H1 (cell line): ENCODE measurements at regions not wholly inside any gene's neighbourhood (a gene's known extent, or its start where the extent isn't known, plus 50 kb on each side); places are given as distances from the start of the nearest gene placed in this dataset.

Experiments used
- BACH1 ChIP-seq: IDR thresholded peaks from 2 replicates; pipeline ENCODE4 v1.6.1; 2012; ENCODE audit warnings: low read length, improper control_type of control experiment
- HDAC2 ChIP-seq, 2 experiments: fragments of 300-600 bp in 1 of 2; sonication (generic) in 1 of 2; IDR thresholded peaks; 2 replicates each; pipeline ENCODE4 v1.6.1; 2011 to 2012; ENCODE audit warnings: low read depth in 2 of 2, low read length in 2 of 2, mild to moderate bottlenecking in 2 of 2, moderate library complexity in 2 of 2, borderline replicate concordance in 1 of 2, inconsistent platforms in 1 of 2
- SP1 ChIP-seq: IDR thresholded peaks from 2 replicates; pipeline ENCODE4 v1.6.1; 2011; ENCODE audit warnings: low read depth, low read length
- SP4 ChIP-seq: IDR thresholded peaks from 2 replicates; pipeline ENCODE4 v1.6.1; 2012; ENCODE audit warnings: low read length, inconsistent platforms
- TAF1 ChIP-seq: IDR thresholded peaks from 2 replicates; pipeline ENCODE4 v1.6.1; 2011; ENCODE audit warnings: mild to moderate bottlenecking, low read depth, low read length
- YY1 ChIP-seq: IDR thresholded peaks from 2 replicates; pipeline ENCODE4 v1.6.1; 2011; ENCODE audit warnings: low read depth, mild to moderate bottlenecking, low read length

DNA sequence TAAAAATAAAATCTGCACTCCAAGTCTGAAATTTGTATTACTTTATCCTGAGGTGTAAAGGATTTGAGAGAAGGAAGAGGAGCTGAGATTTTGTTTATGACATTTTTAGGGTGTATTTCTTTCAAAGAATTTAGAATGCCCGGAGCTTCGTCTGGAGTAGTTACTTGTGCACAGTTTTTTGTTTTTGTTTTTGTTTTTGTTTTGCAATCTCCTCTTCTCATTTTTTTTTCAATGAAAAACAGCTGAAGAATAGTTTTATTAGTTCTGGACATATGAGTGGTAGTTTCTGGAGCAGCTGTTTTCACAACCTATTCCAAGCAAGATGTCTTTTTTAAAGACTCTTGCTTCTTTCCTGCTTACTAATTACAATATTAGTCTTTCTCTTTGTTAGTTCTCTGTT, 408.2 kb upstream of the PTGER4 start (continued):
- TF ChIP-seq BACH1 (no peak), SP4 (no peak), HDAC2 (IDR thresholded peaks at IDR 0.05; ENCODE audit: borderline replicate concordance in 1 of 2, low read depth in 2 of 2, low read length in 2 of 2) (no peak), TAF1 (no peak), SP1 (no peak), YY1 (no peak)
- TF ChIP-seq, all 59 proteins: peak for 0
